HL-60 (cell line): ENCODE measurements at regions not wholly inside any gene's neighbourhood (a gene's known extent, or its start where the extent isn't known, plus 50 kb on each side); places are given as distances from the start of the nearest gene placed in this dataset.

Experiments used
- DNase-seq, 2 experiments: peaks; one replicate each; pipeline ENCODE4 v3.0.0-alpha.2; 2010 to 2020; ENCODE audit warnings: low read depth in 1 of 2, low spot score in 1 of 2
- H3K27ac ChIP-seq: fragments of 250-450 bp; sonication (Bioruptor Pico); replicated peaks from 2 replicates; pipeline ENCODE4 v1.5.1; 2020; ENCODE audit warnings: mild to moderate bottlenecking, moderate library complexity
- H3K27me3 ChIP-seq: fragments of 250-450 bp; sonication (Bioruptor Pico); 2 replicates; pipeline ENCODE4 v1.5.1; 2021; ENCODE audit warnings: mild to moderate bottlenecking, moderate library complexity; ENCODE audit not compliant: insufficient read depth, poor library complexity, severe bottlenecking
- H3K4me3 ChIP-seq: replicated peaks from 2 replicates; pipeline ENCODE4 v1.5.1; 2011; ENCODE audit warnings: mild to moderate bottlenecking, control low read depth, low read length; ENCODE audit not compliant: insufficient read depth
- GABPA ChIP-seq: IDR thresholded peaks from 2 replicates; pipeline ENCODE4 v1.6.1; 2012; ENCODE audit warnings: low read depth
- POLR2AphosphoS5 ChIP-seq: IDR thresholded peaks from 2 replicates; pipeline ENCODE4 v1.6.1; 2012; ENCODE audit warnings: low read depth
- SPI1 ChIP-seq: IDR thresholded peaks from 2 replicates; pipeline ENCODE4 v1.6.1; 2012; ENCODE audit warnings: low read depth, mild to moderate bottlenecking, borderline replicate concordance
- TF ChIP-seq, protein P1 (sequence below): IDR thresholded peaks from one replicate; pipeline ENCODE4 v1.5.1; 2011; ENCODE audit warnings: low read length, control low read depth, inconsistent platforms; ENCODE audit not compliant: insufficient read depth
- TF ChIP-seq, protein P2 (sequence below): IDR thresholded peaks from 2 replicates; pipeline ENCODE4 v1.6.1; 2012; ENCODE audit warnings: low read depth; ENCODE audit not compliant: insufficient replicate concordance

DNA sequence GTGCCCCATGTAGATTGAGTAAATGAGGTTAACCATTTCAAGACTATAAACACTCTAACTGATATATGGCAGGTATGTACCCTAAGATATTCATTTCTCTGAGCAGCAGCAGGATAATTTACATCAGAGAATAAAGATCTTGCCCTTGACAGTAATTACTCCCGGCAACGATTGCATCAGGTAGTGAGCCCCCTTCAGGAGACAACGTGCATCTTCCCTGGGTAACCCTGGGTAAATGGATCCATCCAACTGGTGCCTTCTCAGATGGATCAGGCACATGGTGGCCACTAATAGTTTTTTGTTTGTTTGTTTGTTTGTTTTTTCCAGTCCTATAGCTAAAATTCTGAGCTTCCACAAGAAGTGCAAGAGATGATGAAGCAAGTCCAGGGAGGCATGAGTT is 469.4 kb upstream of the SLC35B3 start:
- DNase-seq: peak in 1 of 2 experiments; percentile 31
- H3K27ac ChIP-seq: no peak overlapping the region
- TF ChIP-seq, protein P1, sequence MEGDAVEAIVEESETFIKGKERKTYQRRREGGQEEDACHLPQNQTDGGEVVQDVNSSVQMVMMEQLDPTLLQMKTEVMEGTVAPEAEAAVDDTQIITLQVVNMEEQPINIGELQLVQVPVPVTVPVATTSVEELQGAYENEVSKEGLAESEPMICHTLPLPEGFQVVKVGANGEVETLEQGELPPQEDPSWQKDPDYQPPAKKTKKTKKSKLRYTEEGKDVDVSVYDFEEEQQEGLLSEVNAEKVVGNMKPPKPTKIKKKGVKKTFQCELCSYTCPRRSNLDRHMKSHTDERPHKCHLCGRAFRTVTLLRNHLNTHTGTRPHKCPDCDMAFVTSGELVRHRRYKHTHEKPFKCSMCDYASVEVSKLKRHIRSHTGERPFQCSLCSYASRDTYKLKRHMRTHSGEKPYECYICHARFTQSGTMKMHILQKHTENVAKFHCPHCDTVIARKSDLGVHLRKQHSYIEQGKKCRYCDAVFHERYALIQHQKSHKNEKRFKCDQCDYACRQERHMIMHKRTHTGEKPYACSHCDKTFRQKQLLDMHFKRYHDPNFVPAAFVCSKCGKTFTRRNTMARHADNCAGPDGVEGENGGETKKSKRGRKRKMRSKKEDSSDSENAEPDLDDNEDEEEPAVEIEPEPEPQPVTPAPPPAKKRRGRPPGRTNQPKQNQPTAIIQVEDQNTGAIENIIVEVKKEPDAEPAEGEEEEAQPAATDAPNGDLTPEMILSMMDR: peak; percentile 67
- TF ChIP-seq, protein P2, sequence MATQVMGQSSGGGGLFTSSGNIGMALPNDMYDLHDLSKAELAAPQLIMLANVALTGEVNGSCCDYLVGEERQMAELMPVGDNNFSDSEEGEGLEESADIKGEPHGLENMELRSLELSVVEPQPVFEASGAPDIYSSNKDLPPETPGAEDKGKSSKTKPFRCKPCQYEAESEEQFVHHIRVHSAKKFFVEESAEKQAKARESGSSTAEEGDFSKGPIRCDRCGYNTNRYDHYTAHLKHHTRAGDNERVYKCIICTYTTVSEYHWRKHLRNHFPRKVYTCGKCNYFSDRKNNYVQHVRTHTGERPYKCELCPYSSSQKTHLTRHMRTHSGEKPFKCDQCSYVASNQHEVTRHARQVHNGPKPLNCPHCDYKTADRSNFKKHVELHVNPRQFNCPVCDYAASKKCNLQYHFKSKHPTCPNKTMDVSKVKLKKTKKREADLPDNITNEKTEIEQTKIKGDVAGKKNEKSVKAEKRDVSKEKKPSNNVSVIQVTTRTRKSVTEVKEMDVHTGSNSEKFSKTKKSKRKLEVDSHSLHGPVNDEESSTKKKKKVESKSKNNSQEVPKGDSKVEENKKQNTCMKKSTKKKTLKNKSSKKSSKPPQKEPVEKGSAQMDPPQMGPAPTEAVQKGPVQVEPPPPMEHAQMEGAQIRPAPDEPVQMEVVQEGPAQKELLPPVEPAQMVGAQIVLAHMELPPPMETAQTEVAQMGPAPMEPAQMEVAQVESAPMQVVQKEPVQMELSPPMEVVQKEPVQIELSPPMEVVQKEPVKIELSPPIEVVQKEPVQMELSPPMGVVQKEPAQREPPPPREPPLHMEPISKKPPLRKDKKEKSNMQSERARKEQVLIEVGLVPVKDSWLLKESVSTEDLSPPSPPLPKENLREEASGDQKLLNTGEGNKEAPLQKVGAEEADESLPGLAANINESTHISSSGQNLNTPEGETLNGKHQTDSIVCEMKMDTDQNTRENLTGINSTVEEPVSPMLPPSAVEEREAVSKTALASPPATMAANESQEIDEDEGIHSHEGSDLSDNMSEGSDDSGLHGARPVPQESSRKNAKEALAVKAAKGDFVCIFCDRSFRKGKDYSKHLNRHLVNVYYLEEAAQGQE: no peak
- no peaks in the 10 kb centered on the region for H3K27me3 ChIP-seq
- H3K4me3 ChIP-seq: no peak overlapping the region

DNA sequence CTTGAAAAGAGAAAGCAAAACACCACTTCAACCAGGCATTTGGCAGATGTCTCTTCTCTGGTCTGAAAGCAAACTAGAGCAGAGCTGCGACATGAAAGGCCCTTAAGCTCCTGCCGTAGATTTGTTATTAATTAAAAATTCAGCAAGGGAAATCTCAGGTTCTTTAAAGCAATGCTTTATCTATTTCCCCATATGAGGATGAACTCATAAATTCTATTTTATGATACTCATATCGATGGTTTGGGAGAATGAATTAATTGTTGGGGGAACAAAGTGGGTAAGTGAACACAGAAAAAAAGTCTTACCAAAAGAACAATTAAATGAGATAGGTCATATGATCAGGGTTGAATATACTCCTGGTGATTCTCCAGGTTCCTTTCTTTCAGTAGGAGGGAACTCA is 464.7 kb upstream of the SLC35B3 start:
- DNase-seq: no peak
- Histone ChIP-seq H3K27ac (no peak overlapping the region), H3K4me3 (no peak overlapping the region), H3K27me3 (no peaks in the 10 kb centered on the region)
- TF ChIP-seq, protein P1: no peak
- no peak for TF ChIP-seq GABPA
- no peak for TF ChIP-seq POLR2AphosphoS5
- TF ChIP-seq SPI1: no peak
- TF ChIP-seq, protein P2: no peak

DNA sequence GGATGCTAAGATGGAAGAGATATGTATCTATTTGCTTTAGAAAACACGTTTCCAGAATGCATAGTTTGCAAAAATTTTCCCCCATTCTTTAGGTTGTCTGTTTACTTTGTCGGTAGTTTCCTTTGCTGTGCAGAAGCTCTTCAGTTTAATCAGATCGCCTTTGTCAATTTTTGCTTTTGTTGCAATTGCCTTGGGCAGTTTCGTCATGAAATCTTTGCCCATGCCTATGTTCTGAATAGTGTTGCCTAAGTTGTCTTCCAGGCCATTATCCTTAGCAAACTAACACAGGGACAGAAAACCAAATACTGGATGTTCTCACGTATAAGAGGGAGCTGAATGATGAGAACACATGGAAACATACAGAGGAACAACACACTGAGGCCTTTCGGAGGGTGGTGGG is 454.2 kb upstream of the SLC35B3 start:
- TF ChIP-seq POLR2AphosphoS5 (no peak), SPI1 (no peak), GABPA (no peak)
- TF ChIP-seq, protein P2: no peak
- TF ChIP-seq, protein P1: no peak
- H3K27me3 ChIP-seq: no peaks in the 10 kb centered on the region
- no peak for DNase-seq

More for the DNA sequence above, 454.2 kb upstream of the SLC35B3 start:
- Histone ChIP-seq H3K27ac (no peak overlapping the region), H3K4me3 (no peak overlapping the region)
